ENCODE measurements at regions not wholly inside any gene's neighbourhood (a gene's known extent, or its start where the extent isn't known, plus 50 kb on each side); places are given as distances from the start of the nearest gene placed in this dataset.

DNA sequence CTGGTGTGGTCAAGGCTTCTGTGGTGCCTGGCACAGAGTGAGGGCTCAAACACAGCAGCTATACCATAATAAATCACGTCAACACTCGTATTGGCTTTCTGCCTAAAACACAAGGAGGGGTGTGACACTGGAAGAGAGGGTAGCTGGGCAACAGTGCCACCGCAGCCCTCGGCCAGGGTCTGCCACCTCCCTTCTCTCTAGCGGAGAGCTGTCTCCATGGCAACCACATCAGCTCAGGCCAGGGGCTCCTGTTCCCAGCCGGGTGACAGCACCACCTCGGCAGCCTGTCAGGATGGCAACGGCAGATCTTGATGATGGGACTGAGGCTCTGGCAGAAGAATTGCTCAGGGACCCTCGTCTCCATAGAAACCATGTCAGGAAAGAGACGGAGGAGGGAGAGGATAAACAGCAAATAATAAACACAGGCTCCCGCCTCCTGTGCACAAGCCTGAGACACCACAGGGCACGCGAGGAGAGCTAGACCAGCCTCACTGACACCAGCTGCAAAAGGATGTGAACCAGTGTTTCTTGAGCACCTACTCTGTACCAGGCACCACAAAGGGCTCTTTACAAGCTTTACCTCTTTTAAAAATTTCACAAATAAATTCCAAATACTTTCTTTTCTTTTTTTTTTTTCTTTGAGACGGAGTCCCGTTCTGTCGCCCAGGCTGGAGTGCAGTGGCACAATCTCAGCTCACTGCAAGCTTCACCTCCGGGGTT is 50.4 kb upstream of the TLDC2 start:
- TF ChIP-seq, protein P1, sequence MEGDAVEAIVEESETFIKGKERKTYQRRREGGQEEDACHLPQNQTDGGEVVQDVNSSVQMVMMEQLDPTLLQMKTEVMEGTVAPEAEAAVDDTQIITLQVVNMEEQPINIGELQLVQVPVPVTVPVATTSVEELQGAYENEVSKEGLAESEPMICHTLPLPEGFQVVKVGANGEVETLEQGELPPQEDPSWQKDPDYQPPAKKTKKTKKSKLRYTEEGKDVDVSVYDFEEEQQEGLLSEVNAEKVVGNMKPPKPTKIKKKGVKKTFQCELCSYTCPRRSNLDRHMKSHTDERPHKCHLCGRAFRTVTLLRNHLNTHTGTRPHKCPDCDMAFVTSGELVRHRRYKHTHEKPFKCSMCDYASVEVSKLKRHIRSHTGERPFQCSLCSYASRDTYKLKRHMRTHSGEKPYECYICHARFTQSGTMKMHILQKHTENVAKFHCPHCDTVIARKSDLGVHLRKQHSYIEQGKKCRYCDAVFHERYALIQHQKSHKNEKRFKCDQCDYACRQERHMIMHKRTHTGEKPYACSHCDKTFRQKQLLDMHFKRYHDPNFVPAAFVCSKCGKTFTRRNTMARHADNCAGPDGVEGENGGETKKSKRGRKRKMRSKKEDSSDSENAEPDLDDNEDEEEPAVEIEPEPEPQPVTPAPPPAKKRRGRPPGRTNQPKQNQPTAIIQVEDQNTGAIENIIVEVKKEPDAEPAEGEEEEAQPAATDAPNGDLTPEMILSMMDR (optimal IDR thresholded peaks at IDR 0.05 in 1 of 3, IDR thresholded peaks at IDR 0.05 in 1 of 3, conservative IDR thresholded peaks at IDR 0.05 in 1 of 3; ENCODE audit: extremely low read depth in 1 of 3, insufficient read depth in 2 of 3, low read length in 3 of 3) = no peak
- TF ChIP-seq EZH2 (IDR thresholded peaks at IDR 0.05; ENCODE audit: low read length) = no peak
